Stimulated activated CD8-positive, alpha-beta memory T cell treated with anti-CD3 and anti-CD28 coated beads, Interleukin-4, amount 100 ng/mL, for 1 hour (primary cell): ENCODE measurements at regions not wholly inside any gene's neighbourhood (a gene's known extent, or its start where the extent isn't known, plus 50 kb on each side); places are given as distances from the start of the nearest gene placed in this dataset.

ENCODE experiments used
- DNase-seq, 2 donors: peaks; one replicate each; pipeline ENCODE4 v3.0.0-alpha.2; 2020; ENCODE audit warnings: low read depth in 2 of 2, low spot score in 1 of 2

DNA sequence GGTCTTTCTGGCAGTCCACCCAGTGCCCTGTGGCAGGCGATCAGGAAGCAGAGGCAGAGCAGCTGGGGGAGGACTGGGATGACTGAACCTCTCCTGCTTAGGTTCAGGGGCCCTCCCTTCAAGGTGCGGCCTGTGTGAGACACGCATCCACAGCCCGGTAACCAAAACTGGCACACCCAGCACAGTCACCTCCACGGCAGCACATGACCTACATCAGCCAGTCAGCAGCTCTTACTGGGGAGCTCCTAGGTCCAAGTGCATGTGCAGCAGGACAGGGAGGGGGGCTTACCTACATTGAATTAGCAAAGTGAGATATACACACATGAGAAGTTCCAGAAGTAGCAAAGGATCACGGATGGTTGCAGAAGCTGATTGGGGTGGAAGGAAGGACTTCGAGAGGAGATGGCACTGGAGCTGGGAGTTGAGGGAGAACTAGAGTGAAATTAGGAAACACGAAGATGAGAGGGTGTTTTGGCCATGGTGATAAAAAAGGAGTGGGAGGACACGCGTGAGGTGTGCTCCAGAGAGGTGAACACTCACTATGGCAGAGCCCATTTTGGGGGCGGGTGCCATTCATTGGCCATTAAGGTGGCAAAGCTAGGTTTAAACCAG is 51.4 kb upstream of the IRF2BP2 start:
- no peak for DNase-seq

DNA sequence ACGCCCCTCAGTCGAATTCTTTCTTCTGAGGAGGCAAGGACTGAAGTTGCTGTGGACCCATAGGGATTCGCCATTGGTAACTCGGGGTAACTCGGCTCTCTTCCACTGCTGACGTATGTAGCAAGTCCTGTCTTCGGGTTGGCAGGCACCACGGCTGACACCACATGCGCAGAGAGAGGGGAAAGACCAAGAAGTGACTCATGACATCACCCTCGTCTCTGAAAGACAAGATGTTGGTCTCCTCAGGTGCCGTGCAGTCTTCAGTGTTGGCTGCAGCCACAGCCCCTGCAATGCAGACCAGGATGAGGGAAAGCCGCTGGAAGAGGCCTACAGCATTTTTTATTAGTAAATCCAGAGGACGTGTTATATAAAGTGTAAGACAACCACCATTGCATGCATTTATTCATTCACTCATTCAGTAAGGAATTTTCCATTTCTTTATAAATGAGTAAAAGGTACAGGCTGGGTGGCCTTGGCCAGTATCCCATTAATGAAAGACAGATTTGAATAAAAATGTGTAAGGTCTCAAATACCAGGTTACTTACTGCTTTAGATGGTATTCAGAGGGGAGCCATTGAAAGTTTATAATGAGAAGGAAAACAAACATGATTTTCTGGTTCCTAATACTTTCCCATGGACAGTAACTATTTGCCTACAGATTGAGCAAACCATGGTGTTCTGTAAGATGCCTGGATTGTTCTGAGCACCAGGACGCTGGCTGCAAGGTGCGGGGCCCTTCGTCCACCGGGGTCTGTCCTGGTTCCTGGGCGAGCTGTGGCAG is 50.7 kb upstream of the IRF2BP2 start:
- DNase-seq = no peak
